GM10248 (cell line): ENCODE measurements at regions not wholly inside any gene's neighbourhood (a gene's known extent, or its start where the extent isn't known, plus 50 kb on each side); places are given as distances from the start of the nearest gene placed in this dataset.

Source experiments
- CTCF ChIA-PET: fragments of 300-600 bp; sonication (Branson Sonifier 250); formaldehyde crosslinking; extraction: SDS; loops from one replicate; lab custom pipeline; 2021; ENCODE audit warnings: antibody characterized with exemption; lab: Yijun Ruan, JAX
- POLR2A ChIA-PET: fragments of 350-650 bp; sonication (Branson Sonifier 250); formaldehyde crosslinking; extraction: SDS; loops from one replicate; lab custom pipeline; 2020; ENCODE audit warnings: antibody characterized with exemption; lab: Yijun Ruan, JAX
- DNase-seq: peaks from one replicate; pipeline ENCODE4 v3.0.0; 2012; ENCODE audit errors: extremely low spot score
- CTCF ChIP-seq: IDR thresholded peaks from 2 replicates; pipeline ENCODE4 v1.5.1; 2012; ENCODE audit warnings: mild to moderate bottlenecking, low read depth; ENCODE audit errors: extremely low read depth, missing control alignments, control extremely low read depth

GRCh38 chr6:44727651-44728630, 340.4 kb downstream of the CDC5L start:
- no peak for TF ChIP-seq CTCF
- POLR2A ChIA-PET, result no interaction called here
- no peak for DNase-seq
- CTCF ChIA-PET, result interaction anchor here (0.9 kb wide), 1 partner anchor 16 kb away, joined by 3 read pairs; no protein-coding TSS in a partner anchor

- TF ChIP-seq CTCF, result no peak
- POLR2A ChIA-PET, result no interaction called here
- CTCF ChIA-PET, result interaction anchor here (0.8 to 1.5 kb wide), 3 partner anchors 10 to 255 kb away, joined by 3 to 4 read pairs (median 4); no protein-coding TSS in a partner anchor
- DNase-seq, result no peak
Observed at GRCh38 chr6:44730771-44731391, 343.4 kb downstream of the CDC5L start.

GRCh38 chr6:44731485-44732095, 344.1 kb downstream of the CDC5L start:
- ChIA-PET POLR2A (no interaction called here), CTCF (interaction anchor here (1.1 to 1.5 kb wide), 3 partner anchors 15 to 256 kb away, joined by 3 to 4 read pairs (median 3); no protein-coding TSS in a partner anchor)
- TF ChIP-seq CTCF, result no peak
- no peak for DNase-seq

- ChIA-PET POLR2A (no interaction called here), CTCF (interaction anchor here (1.3 kb wide), 1 partner anchor 77 kb away, joined by 3 read pairs; no protein-coding TSS in a partner anchor)
- no peak for TF ChIP-seq CTCF
- DNase-seq, result no peak
Observed at GRCh38 chr6:44732243-44732642, 344.7 kb downstream of the CDC5L start.

GRCh38 chr6:44733126-44733525, 345.6 kb downstream of the CDC5L start:
- CTCF ChIA-PET, result interaction anchor here (1.4 kb wide), 1 partner anchor 31 kb away, joined by 3 read pairs; no protein-coding TSS in a partner anchor
- no peak for TF ChIP-seq CTCF
- no peak for DNase-seq
- POLR2A ChIA-PET, result no interaction called here

- no peak for TF ChIP-seq CTCF
- no peak for DNase-seq
- POLR2A ChIA-PET, result no interaction called here
- CTCF ChIA-PET, result interaction anchor here (1.4 kb wide), 1 partner anchor 30 kb away, joined by 3 read pairs; no protein-coding TSS in a partner anchor
Observed at GRCh38 chr6:44733868-44734267, 346.4 kb downstream of the CDC5L start.
